Suprapubic skin (tissue), 4 donors: ENCODE measurements at regions not wholly inside any gene's neighbourhood (a gene's known extent, or its start where the extent isn't known, plus 50 kb on each side); places are given as distances from the start of the nearest gene placed in this dataset.

Experiments used
- CTCF ChIP-seq, 2 donors: fragments of 200-600 bp in 1 of 2; fragments of 450-650 bp in 1 of 2; sonication (generic) in 1 of 2; IDR thresholded peaks; one replicate each; pipeline ENCODE4 v1.5.1; 2016 to 2019; ENCODE audit warnings: antibody characterized with exemption in 2 of 2, mild to moderate bottlenecking in 1 of 2, moderate library complexity in 1 of 2
- POLR2A ChIP-seq, 2 donors: fragments of 450-650 bp; IDR thresholded peaks; one replicate each; pipeline ENCODE4 v1.6.1; 2017; ENCODE audit warnings: antibody characterized with exemption in 2 of 2, mild to moderate bottlenecking in 2 of 2, moderate library complexity in 2 of 2
- POLR2AphosphoS5 ChIP-seq, 3 donors: sonication (generic); formaldehyde crosslinking; IDR thresholded peaks; one replicate each; pipeline ENCODE4 v1.6.1; 2017; ENCODE audit warnings: antibody characterized with exemption in 3 of 3

- TF ChIP-seq POLR2A (IDR thresholded peaks at IDR 0.05) = no peak
- no peak for TF ChIP-seq CTCF (IDR thresholded peaks at IDR 0.05)
- TF ChIP-seq POLR2AphosphoS5 (IDR thresholded peaks at IDR 0.05) = no peak
Measured at GRCh38 chr10:130729876-130730275, 581.6 kb downstream of the TCERG1L start.
